Right ventricle myocardium superior (tissue), 1 donor: ENCODE measurements at regions not wholly inside any gene's neighbourhood (a gene's known extent, or its start where the extent isn't known, plus 50 kb on each side); places are given as distances from the start of the nearest gene placed in this dataset.
A peak's percentile ranks its signal among the peaks of the same experiment; 100 is the strongest.

Experiments used
- ATAC-seq: fragments of 200-7000 bp; cut with Tn5 transposase; one replicate; pipeline ENCODE4 v1.9.1; 2020; ENCODE audit warnings: mild to moderate bottlenecking; ENCODE audit not compliant: poor library complexity
- DNase-seq: peaks from one replicate; pipeline ENCODE4 v3.0.0-alpha.2; 2020
- intact Hi-C: fragments of 100-400 bp; cut with DNase I; formaldehyde crosslinking; loops from one replicate; pipeline ENCODE4 v1.11.2; 2022
- donor health status: DM: no; HTN: yes; CAD: no; lungs with severe emphysema.

DNA sequence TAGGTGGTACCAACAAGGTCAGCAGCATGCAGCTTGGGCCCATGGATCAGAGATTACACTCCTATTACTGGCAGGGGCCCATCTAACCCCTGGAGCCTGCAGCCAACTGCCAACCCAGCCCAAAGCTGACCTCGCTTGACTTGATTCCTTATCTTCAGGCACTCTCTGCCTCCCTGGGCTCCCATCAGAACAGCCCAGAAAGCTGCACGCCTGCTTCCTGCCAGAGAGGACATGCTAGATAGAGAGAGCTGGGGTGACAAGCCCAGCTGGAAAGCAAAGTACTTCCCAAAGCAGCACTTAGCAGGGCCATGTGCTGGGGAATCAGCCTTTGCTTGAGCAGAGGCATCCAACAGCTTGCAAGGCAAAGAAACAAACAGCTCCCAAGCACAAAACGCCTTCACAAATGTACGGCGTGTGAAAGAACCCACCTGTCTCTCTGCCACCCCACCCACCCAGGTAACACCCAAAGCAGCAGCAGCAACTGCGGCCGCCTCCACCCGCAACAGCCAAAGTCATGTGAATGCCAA is 74.2 kb upstream of the NLK start:
- intact Hi-C loops: no loop called here
- DNase-seq: peak; percentile 73
- peak; percentile 98 for ATAC-seq

DNA sequence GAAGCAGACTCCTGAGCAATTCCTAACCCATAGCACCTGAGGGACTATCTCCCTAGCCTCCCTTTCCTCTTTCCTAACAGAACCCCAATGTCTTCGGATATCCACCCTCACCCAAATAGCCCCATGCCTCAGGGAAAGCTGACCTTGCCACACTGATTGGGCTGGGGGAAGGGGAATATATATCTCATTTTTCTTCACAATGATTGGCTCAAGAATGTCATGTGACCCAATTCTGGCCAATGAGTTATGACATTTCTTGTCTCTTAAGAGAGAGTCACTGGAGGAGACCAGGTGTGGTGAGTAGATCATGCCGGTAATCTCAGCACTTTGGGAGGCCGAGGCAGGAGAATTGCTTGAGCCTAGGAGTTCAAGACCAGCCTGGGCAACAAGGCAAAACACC is 71.9 kb upstream of the NLK start:
- intact Hi-C loops: loop anchor here (10.0 kb wide), 1 partner anchor 64 kb away; no protein-coding TSS in a partner anchor
- no peak for ATAC-seq

GRCh38 chr17:27973258-27974044 is 69.0 kb upstream of the NLK start:
- DNase-seq: no peak
- intact Hi-C loops: loop anchor here (10.0 kb wide), 1 partner anchor 61 kb away; no protein-coding TSS in a partner anchor
- ATAC-seq: no peak

More for the DNA sequence above, 71.9 kb upstream of the NLK start:
- no peak for DNase-seq

DNA sequence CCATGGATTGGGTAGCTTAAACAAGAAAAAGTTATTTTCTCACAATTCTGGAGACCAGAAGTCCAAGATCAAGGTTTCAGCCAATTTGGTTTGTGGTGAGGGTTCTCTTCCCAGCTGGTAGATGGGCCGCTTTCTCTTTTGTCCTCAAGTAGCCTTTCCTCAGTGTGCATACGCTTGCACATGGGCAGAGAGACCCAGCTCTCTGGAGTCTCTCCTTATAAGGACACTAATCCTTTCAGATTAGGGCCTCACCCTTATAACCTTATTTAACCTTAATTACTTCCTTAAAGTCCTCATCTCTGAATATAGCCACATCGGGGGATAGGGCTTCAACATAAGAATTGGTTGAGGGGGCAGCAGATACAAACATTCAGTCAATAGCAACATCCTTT is 68.4 kb upstream of the NLK start:
- DNase-seq (no peak), ATAC-seq (no peak)
- intact Hi-C loops: loop anchor here (10.0 kb wide), 1 partner anchor 61 kb away; no protein-coding TSS in a partner anchor

GRCh38 chr17:27974531-27975145 is 67.8 kb upstream of the NLK start:
- DNase-seq: no peak
- no peak for ATAC-seq
- intact Hi-C loops: loop anchor here (10.0 kb wide), 1 partner anchor 60 kb away; no protein-coding TSS in a partner anchor

DNA sequence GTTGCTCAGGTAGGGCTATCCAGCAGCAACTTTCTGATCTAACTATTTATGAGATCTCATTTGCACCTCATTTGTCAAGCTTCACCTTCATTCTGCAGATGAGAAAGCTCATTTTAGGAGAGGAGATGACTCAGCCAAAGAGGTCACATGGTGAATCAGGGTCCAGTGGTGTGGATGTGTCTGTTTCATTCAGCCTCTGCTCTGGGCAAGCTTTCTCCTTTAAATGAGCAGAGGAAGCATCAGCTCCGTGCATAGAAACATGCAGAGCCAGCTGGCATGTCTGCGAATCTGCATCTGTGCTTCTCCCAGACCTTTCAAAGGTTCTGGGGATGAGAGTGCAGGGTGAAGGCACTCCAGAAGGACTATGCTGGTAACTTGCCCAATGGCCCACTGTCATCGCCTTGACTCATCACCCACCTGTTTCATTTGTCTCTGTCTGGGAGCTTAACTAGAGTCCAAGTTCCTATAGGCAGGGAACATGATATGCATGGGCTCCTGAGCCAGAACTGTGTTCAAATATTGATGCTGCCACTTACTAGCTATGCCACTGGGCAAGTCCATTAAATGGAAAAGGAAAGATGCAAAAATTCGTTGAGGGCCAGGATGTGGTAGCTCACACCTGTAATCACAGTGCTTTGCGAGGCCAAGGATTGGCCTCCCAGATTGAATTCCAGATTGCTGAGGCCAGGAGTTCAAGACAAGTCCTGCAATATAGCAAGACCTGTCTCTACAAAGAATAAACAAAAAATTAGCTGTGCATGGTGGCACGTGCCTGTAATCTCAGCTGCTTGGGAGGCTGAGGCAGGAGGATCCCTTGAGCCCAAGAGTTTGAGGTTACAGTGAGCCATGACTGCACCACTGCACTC is 67.1 kb upstream of the NLK start:
- ATAC-seq (no peak), DNase-seq (no peak)
- intact Hi-C loops: loop anchor here (10.0 kb wide), 1 partner anchor 59 kb away; no protein-coding TSS in a partner anchor

DNA sequence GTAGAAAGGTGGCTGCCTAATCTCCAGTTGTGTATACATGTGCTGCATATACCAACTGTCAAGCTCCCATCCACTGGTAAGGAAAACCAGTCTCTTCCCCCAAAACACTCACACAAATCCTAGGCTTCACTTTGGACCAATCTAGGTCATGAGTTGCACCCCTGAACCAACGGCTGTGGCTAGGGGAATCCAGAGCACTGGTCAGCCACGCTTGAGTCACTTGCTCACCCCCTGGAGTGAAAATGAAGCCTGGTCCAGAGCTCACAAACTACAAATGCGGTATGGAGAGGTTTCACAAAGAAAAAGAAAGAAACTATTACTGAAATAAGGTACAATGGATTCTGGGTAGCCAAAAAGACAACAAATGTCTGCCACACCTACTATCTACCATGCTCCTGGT is 66.1 kb upstream of the NLK start:
- DNase-seq: no peak
- intact Hi-C loops: loop anchor here (10.0 kb wide), 1 partner anchor 58 kb away; no protein-coding TSS in a partner anchor
- no peak for ATAC-seq

DNA sequence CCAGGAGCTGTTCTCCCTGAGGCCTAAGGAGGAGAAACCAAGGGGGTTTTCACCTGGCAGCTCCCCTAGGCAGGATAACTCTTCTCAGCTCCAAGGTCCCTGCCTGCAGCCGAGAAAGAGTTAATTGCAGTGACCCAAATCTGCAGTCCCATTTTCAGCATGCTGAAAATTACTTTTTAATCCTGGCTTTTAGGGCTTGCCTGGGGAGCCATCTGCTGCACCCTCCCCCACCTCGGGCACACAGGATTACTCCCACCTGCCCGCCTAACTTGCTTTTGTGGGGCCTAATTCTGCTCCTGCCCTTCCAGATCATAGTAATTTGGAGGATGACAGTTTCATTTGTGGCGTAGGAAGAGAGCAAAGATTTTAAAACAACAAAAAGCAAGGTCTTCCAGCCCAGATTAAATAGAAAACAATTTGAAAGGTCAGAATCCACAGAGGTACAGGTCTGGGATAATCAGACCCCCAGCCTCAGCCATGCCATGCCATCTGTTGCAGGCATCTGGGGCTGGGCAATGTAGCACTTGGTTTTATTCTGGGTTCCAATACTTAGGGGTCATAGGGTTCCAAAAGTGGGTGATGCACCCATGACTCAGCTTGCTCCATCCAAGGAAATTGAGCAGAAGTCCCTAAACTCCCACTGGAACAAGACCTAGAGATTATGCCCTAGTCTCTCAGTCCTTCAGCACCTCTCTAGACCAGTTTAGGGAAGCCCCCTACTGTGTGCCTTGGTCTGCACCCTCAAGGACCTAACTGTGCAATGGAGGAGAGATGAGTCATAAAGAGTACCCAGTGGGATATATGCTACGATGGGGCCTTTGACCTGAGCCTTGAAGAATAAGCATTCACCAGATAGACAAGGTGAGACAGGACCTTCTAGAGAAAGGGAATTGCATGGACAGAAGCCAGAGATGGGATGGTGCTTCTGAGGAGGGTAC is 64.5 kb upstream of the NLK start:
- ATAC-seq: no peak
- DNase-seq: no peak
- intact Hi-C loops: loop anchor here (10.0 kb wide), 1 partner anchor 57 kb away; no protein-coding TSS in a partner anchor

DNA sequence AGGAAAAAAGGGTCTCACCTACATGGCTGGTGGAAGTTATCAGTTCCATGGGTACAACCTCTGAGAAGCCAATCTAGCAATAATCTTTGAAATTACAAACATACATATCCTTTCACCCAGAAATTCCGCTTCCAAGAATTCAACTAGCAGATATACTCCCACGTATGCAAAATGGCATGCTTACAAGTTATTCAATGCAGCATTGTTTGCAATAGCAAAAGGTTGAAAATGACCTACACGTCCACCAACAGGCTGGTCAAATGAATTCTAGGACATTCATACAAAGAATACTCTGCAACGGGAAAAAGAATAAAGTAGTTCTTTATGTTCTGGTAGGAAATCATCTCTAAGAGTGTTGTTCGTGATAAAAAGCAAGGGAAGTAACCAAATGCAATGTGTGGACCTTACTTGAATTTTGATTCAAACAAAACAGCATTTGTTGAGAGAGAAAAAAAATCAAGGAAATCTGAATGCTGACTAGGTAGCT is 63.7 kb upstream of the NLK start:
- intact Hi-C loops: loop anchor here (10.0 kb wide), 1 partner anchor 56 kb away; no protein-coding TSS in a partner anchor
- DNase-seq (no peak), ATAC-seq (no peak)

DNA sequence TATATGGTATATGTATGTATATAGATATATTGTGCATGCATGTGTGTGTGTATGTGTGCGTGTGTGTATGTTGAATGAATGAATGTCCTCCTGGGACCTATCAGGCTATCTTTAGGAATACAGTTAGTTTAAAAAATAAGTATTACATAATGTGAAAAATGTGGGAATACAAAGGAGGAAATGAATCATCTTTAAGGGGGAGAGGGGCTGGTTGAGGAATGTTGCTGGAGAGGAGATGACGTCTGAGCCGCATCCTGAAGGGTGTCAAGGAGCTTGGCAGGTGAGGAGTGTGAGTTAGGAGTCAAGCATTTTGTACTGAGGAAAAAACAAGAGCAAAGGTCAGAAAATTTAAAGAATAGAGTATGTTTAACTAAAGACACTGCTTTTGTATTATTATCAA is 62.4 kb upstream of the NLK start:
- intact Hi-C loops: no loop called here

DNA sequence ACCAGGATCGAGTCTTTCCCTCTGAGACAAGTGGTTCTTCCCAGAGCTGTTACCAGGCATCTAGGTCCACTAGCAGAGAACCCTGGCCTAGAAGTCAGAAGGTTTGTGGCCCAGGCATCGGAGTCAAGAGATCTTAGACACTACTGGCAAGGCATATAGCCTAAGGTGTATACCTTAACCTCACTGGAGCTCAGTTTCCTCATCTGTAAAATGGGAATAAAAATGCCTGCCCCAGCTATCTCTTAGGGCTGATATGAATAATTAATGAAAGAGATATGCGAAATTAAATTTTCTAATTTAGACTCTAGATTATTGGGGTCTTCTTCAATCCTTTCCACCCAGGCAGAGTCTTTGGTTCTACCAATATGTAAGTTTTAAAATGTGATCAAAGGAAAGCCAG is 60.5 kb upstream of the NLK start:
- ATAC-seq (no peak), DNase-seq (no peak)
- intact Hi-C loops: no loop called here

More for the DNA sequence above, 62.4 kb upstream of the NLK start:
- ATAC-seq (no peak), DNase-seq (no peak)

DNA sequence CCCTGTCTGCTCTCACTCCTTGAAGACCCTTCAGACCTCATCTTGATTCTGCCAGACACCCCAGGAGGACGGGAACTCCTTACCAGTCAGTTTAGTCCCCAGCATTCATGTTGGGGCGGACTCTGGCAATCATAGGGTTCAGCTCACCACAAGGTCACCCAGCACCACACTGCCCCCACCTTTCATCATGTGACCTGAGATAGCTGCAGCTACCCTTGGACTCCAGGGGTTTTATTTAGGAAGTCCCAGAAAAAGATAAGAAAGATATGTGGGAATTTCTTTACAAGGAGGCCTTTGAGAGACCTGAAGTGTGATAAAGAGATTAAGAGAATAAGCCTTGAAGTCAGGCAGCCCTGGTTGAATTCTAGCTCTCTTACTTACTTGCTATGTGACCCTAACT is 59.8 kb upstream of the NLK start:
- no peak for DNase-seq
- ATAC-seq: no peak
- intact Hi-C loops: no loop called here

DNA sequence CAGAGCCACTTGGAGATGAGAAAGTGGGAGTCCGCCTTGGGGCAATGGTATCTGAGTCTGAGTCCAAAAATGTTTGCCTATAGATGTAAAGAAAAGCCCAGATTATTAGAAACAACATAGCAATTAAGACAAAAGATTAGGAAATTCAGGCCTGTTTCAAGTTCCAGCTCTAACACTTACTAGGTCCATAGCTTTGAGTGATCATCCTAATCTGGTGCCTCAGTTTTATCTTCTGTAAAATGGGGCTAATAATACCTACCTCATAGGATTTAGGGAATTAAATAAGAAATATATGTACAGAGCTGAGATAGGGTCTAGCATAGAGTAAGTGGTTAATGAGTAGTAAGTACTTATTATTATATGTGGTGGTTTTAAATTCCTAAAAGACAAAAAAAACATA is 58.6 kb upstream of the NLK start:
- DNase-seq (no peak), ATAC-seq (no peak)
- intact Hi-C loops: no loop called here

DNA sequence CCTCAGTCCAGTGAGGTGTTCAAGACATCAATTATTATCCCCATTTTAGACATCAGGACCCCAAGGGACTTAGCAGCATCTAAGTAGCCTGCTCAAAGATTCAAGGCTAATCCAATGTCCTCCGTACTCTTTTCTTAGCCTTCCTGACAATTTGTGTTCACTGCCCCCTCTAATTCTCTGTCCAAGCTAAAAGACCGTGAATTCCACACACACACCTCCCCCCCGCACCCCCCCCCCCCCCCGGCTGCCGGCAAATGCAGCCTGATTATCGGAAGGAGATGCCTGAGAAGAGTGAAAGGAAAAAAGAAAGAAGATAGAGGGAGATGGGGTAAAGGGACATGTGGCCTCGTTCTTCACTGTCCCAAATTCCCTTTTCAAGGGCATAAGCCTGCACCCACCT is 58.1 kb upstream of the NLK start:
- intact Hi-C loops: no loop called here
- no peak for DNase-seq
- no peak for ATAC-seq

GRCh38 chr17:27984816-27985215 is 57.7 kb upstream of the NLK start:
- ATAC-seq: peak; percentile 22
- intact Hi-C loops: no loop called here

DNA sequence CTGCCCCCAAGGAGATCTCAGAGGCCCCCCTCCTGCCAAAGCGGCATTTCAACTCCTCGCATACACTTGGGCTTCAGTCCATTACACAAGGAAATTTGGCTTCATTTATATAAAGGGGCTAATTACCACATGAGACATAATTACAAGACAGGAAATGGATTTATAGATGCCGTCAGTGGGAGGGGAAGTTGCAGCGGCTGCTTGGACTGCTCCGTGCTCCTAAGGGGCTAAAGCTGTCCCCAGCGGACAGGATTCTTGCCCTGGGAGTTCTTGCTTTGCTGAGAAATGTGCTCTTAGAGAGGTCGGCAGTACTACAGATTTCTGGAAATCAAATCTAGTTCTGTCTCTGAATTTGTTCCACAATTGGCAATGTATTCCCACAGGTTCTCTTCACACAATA is 57.2 kb upstream of the NLK start:
- intact Hi-C loops: no loop called here
- peak; percentile 29 for ATAC-seq
- DNase-seq: no peak

More at GRCh38 chr17:27984816-27985215, 57.7 kb upstream of the NLK start:
- peak; percentile 43 for DNase-seq

GRCh38 chr17:27985736-27986399 is 56.6 kb upstream of the NLK start:
- DNase-seq: no peak
- no peak for ATAC-seq
- intact Hi-C loops: no loop called here
